ENCODE measurements at regions not wholly inside any gene's neighbourhood (a gene's known extent, or its start where the extent isn't known, plus 50 kb on each side); places are given as distances from the start of the nearest gene placed in this dataset.
A peak's percentile ranks its signal among the peaks of the same experiment; 100 is the strongest.

DNA sequence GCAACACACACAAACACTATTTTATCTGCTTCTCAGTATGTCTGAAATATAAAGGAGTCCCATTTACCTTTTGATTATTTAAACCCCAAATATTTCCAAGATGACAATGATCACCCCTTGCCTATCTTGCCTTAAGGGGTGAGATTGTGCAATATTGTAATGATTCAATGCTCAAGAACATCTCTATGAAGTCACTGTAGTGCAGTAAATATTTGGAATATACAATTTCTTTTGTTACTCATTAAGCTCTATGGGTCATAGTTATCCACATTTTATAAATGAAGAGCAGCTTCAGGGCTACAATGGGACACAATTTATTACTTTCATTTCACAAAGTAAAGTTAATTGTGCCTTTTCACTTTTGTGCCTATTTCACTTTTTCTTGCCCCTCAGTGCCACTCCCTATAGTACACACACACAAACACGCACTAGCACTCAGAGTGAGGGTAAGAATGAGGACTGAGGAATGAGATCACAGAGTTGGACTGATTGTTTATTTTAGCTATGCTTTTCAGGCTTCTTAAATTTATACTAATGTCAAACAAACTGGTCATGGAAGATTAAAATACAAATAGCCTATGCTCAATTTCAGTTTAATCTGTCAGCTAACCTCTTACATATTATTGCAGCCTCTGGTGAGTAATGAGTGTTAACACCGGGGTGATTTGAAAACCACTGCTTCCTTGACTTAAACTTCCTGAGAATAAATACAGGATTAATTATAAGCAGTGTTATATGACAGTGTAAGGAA lies 521.0 kb upstream of the B3GALT2 start:
- TF ChIP-seq CTCF (IDR thresholded peaks at IDR 0.05; ENCODE audit: extremely low read depth, low read depth, low read length): no peak
- no peak for DNase-seq (ENCODE audit: insufficient read length, low spot score, missing footprints)

DNA sequence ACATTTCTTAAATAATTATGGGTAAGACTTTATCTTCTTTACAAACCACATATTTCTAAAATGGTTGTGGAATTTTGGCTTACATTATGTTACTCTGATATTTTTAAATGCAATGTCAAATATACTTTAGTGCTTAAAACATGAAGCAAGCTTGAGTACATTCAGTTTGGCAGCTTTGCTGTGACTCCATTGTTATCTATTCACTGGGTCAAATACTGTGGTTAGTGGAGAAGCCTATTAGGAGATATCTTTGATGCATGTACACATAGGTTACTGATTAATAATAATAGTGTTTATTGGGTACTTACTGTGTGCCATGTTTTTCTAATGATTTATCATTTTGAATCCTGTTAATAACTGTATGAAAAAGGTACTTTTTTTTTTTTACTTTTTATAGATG lies 520.4 kb upstream of the B3GALT2 start:
- H2AFZ ChIP-seq (ENCODE audit: low read length): no peak overlapping the region
- no peak overlapping the region for H3K27ac ChIP-seq (ENCODE audit: low read depth, low read length)
- no peaks in the 10 kb centered on the region for H4K20me1 ChIP-seq (ENCODE audit: insufficient read depth, low read length)
- H3K9me3 ChIP-seq (ENCODE audit: low read depth, low read length): no peaks in the 10 kb centered on the region
- DNase-seq (ENCODE audit: insufficient read length, low spot score, missing footprints): peak; percentile 2
- no peaks in the 10 kb centered on the region for H3K27me3 ChIP-seq (ENCODE audit: insufficient read depth, low read length)
- no peak overlapping the region for H3K4me3 ChIP-seq (ENCODE audit: insufficient read depth, low read length)
- no peak overlapping the region for H3K4me2 ChIP-seq (ENCODE audit: insufficient read depth, low read length)
- no peaks in the 10 kb centered on the region for H3K4me1 ChIP-seq (ENCODE audit: insufficient read depth, low read length)
- TF ChIP-seq CTCF (IDR thresholded peaks at IDR 0.05; ENCODE audit: extremely low read depth, low read depth, low read length): no peak
- H3K36me3 ChIP-seq (ENCODE audit: insufficient read depth, low read length): no peaks in the 10 kb centered on the region
- no peaks in the 10 kb centered on the region for H3K79me2 ChIP-seq (ENCODE audit: insufficient read depth, low read length)

More for the DNA sequence above, 521.0 kb upstream of the B3GALT2 start:
- Histone ChIP-seq H3K4me3 (ENCODE audit: insufficient read depth, low read length) (no peak overlapping the region), H3K9me3 (ENCODE audit: low read depth, low read length) (no peaks in the 10 kb centered on the region), H2AFZ (ENCODE audit: low read length) (no peak overlapping the region), H3K27me3 (ENCODE audit: insufficient read depth, low read length) (no peaks in the 10 kb centered on the region), H3K36me3 (ENCODE audit: insufficient read depth, low read length) (no peaks in the 10 kb centered on the region), H4K20me1 (ENCODE audit: insufficient read depth, low read length) (no peaks in the 10 kb centered on the region), H3K4me2 (ENCODE audit: insufficient read depth, low read length) (no peak overlapping the region), H3K4me1 (ENCODE audit: insufficient read depth, low read length) (no peaks in the 10 kb centered on the region), H3K27ac (ENCODE audit: low read depth, low read length) (no peak overlapping the region), H3K79me2 (ENCODE audit: insufficient read depth, low read length) (no peaks in the 10 kb centered on the region)

GRCh38 chr1:193705554-193705981 lies 519.2 kb upstream of the B3GALT2 start:
- Histone ChIP-seq H3K79me2 (ENCODE audit: insufficient read depth, low read length) (no peaks in the 10 kb centered on the region), H3K9me3 (ENCODE audit: low read depth, low read length) (no peaks in the 10 kb centered on the region), H4K20me1 (ENCODE audit: insufficient read depth, low read length) (no peaks in the 10 kb centered on the region), H3K27me3 (ENCODE audit: insufficient read depth, low read length) (no peaks in the 10 kb centered on the region), H3K4me2 (ENCODE audit: insufficient read depth, low read length) (no peak overlapping the region), H3K36me3 (ENCODE audit: insufficient read depth, low read length) (no peaks in the 10 kb centered on the region), H2AFZ (ENCODE audit: low read length) (no peak overlapping the region), H3K4me1 (ENCODE audit: insufficient read depth, low read length) (no peaks in the 10 kb centered on the region), H3K27ac (ENCODE audit: low read depth, low read length) (no peak overlapping the region), H3K4me3 (ENCODE audit: insufficient read depth, low read length) (no peak overlapping the region)
- no peak for DNase-seq (ENCODE audit: insufficient read length, low spot score, missing footprints)
- no peak for TF ChIP-seq CTCF (IDR thresholded peaks at IDR 0.05; ENCODE audit: extremely low read depth, low read depth, low read length)

- Histone ChIP-seq H4K20me1 (ENCODE audit: insufficient read depth, low read length) (no peaks in the 10 kb centered on the region), H3K4me3 (ENCODE audit: insufficient read depth, low read length) (no peak overlapping the region), H3K36me3 (ENCODE audit: insufficient read depth, low read length) (no peaks in the 10 kb centered on the region), H3K4me2 (ENCODE audit: insufficient read depth, low read length) (no peak overlapping the region), H3K9me3 (ENCODE audit: low read depth, low read length) (no peaks in the 10 kb centered on the region), H3K27me3 (ENCODE audit: insufficient read depth, low read length) (no peaks in the 10 kb centered on the region), H2AFZ (ENCODE audit: low read length) (no peak overlapping the region), H3K27ac (ENCODE audit: low read depth, low read length) (no peak overlapping the region), H3K4me1 (ENCODE audit: insufficient read depth, low read length) (no peaks in the 10 kb centered on the region), H3K79me2 (ENCODE audit: insufficient read depth, low read length) (no peaks in the 10 kb centered on the region)
- no peak for TF ChIP-seq CTCF (IDR thresholded peaks at IDR 0.05; ENCODE audit: extremely low read depth, low read depth, low read length)
- no peak for DNase-seq (ENCODE audit: insufficient read length, low spot score, missing footprints)
Observed at GRCh38 chr1:193703655-193704054, 517.2 kb upstream of the B3GALT2 start.

Measured in osteoblast (primary cell).